Iris pigment epithelial cell (primary cell): ENCODE measurements at regions not wholly inside any gene's neighbourhood (a gene's known extent, or its start where the extent isn't known, plus 50 kb on each side); places are given as distances from the start of the nearest gene placed in this dataset.
"Not testable (repeated sequence)": the region's sequence is repeated elsewhere in the genome, so short reads cannot be mapped to it uniquely, and the experiment has no call there.

ENCODE experiments used
- DNase-seq: peaks from one replicate; pipeline ENCODE4 v3.0.0-alpha.2; 2011; ENCODE audit warnings: low read depth

DNA sequence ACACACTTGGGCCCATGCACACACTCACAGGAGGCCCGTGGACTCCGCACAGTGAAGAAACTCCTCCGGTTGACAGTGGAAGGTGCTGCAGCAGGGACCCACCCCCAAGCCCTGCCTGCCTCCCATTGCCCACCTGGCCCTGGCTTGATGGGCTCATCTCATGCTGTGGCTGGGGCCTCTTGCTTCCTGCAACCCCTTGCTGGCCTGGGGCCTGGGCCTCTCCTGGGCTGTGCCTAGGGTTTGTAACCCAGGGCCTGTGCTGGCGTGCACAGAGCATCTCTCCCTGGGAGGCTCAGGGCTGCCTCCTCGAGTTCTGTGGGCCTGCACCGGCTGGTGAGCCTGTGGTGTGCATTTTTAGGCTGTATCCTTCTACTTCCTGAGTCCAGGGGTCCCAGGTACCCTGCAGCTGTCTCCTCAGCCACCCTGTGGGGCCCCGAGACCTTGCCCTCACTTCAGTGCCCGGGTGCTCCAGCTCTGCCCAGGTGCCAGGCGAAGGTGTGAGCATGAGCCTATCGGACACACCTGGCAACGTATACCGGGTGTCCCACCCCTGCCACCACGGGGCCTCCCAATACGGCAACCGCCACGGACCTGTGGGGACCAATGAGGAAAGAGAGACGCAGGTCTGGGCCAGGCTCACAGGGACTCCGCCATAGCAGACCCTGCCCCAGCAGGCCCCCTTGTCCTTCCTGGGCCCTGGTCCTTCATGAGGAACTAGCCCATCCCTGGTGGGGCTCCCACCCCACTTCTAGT lies 158.3 kb upstream of the POTEB2 start:
- peak; percentile 0 for DNase-seq

DNA sequence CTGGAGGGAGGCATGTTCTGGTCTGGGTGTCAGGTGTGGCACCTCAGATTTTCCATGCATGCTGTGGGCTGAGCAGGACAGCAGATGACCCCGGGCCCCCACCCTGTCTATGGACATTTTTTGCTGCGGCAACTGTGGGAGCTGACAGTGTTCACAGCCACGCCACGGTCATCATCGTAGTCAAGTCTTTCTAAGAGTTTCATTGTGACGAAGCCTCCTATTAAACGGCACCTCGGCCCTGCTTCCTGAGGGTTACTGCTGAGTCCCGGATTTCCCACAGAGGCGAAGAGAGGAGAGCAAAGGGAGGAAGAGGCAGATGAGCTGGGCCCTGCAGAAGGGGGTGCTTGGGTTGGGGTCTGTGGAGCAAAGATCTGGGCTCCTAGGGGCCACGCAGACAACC lies 152.1 kb upstream of the POTEB2 start:
- peak; percentile 0 for DNase-seq

DNA sequence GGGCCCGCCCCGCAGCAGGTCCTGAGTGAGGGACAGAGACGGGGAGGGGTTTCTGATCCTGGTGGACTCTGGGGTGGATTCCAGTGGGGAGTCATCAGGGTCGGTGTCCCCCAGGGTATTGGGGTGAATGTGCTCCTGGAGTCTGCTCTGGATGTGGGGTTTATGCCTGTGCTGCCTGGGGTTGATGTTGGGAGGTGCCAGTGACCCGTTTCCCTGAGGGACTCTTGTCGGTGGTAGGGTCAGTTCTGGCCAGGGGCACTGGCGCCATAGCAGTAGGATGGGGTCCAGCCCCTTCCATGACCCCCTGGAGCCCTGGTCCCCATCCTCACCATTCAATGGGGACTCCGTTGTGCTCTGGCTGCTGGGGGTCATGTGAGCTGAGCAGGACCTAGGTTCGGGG lies 151.2 kb upstream of the POTEB2 start:
- not testable (repeated sequence) for DNase-seq

- not testable (repeated sequence) for DNase-seq
These were observed 150.5 kb upstream of the POTEB2 start for GRCh38 chr15:21016589-21016988.

DNA sequence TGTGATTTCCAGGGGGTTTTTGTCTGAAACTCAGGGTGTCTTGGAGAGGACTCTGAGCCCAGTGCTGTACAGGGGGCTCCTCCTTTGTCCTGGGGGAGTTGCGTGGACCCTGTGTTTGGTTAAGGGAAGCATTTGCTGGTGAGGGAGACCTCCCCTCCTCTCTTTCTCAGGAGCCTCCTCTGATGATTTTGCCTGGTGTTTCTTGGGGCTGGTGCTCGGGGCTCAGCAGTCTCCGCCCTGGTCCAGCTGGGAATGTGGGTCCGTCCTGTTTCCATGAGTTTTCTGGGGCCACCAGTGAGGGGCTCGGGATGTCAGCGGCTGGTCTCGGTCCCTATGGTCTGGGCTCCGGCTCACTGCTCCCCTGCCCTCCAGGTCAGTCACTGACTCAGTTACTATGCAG lies 149.1 kb upstream of the POTEB2 start:
- DNase-seq, result not testable (repeated sequence)

GRCh38 chr15:21013308-21013707 lies 147.2 kb upstream of the POTEB2 start:
- DNase-seq, result not testable (repeated sequence)

DNA sequence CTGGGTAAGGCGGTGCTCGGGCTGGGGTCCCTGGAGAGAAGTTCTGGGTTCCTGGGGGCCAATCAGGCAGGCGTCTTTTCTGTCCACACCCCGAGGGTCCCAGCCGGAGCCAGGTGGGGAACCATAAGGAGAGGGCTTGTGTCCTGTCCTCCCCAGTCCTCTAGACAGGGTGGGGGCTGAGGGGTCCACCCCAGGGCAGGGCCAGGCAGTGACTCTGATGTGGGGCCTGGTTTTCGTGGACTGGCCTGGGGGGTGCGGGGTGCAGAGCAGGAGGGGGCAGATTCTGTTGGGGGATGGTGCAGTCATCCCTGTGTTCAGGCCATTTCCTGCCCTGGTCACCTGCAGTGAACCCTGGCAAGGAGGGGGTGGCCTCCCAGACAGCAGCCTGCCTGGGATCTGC lies 143.5 kb upstream of the POTEB2 start:
- not testable (repeated sequence) for DNase-seq

DNA sequence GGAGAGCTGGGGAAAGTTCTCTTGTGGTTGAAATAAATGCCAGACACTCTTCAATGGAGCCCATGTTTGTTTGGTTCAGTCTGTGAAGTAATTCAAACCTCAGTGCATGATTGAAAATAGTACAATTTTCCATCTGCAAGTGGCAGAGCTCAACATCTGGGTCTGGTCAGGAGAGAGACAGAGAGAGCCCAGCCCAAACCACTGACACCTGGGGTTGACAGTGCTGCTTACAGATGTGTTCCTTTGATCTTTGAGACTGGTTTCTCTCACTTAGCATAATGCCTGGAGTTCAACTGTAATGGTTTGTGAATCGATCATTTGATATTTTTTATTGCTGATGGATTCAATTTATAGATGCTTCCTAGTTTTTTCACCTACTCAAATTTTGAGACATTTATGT lies 137.3 kb upstream of the POTEB2 start:
- DNase-seq, result not testable (repeated sequence)

GRCh38 chr15:21001950-21002349 lies 135.8 kb upstream of the POTEB2 start:
- not testable (repeated sequence) for DNase-seq

GRCh38 chr15:20991691-20992090 lies 125.6 kb upstream of the POTEB2 start:
- DNase-seq, result not testable (repeated sequence)

DNA sequence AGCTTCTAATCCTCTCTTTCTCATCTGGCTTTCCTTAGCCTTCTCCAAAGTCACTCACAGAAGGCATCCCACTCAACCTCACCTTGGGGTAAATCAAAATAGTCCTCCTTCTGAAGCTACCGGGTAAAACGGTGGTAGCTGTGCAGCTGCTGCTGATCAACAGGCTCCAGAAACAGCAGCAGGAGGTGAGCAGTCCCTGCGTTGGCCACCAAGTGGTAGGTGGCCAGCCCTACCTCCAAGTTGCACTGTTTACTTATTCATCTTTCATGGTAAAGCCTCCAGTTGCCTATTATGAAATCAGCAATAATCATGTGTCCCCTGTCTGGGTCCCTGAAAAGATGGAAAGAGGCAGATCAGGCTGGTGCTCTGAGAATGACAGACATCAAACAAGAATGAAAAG lies 125.1 kb upstream of the POTEB2 start:
- not testable (repeated sequence) for DNase-seq

DNA sequence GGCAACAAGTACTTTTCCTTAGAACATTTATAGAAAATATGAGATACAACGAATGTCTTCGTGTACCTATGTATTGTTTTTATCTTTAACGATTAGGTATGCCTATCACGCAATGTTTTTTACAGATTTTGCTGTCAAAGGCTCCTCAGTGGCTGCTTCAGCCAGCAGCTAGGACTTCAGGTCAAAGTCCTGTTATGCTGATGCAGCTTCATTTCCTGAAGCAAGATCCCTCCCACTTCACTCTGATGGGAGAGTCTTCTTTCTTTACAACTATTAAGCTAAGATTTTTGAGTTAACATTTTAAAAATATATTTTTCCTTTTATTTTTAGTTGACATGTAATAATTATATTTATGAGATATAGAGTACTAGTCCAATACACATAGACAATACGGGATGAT lies 120.7 kb upstream of the POTEB2 start:
- not testable (repeated sequence) for DNase-seq

DNA sequence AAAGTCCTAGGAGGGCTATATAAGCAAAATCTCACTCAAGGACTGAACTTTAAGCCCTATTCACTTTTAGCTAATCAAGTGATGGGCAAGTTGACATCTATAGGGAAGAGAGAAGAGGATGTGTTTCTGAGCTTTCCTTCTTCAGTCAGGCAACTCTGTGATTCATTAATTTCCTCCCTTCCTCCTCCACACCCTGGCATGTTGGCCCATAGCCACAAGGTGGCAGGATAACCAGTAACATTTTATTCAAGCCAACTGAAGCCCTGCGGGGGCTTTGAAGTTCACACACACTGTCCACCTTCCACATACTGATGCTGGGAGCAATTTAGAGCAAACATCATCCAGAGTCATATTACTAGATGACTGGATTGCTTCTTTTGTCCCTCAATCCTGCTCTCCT lies 111.9 kb upstream of the POTEB2 start:
- DNase-seq, result not testable (repeated sequence)

GRCh38 chr15:20972762-20973161 lies 106.6 kb upstream of the POTEB2 start:
- DNase-seq, result not testable (repeated sequence)

- not testable (repeated sequence) for DNase-seq
These were observed 93.2 kb upstream of the POTEB2 start for GRCh38 chr15:20959299-20959698.

GRCh38 chr15:20929322-20929721 lies 63.2 kb upstream of the POTEB2 start:
- not testable (repeated sequence) for DNase-seq
